ENCODE measurements at regions not wholly inside any gene's neighbourhood (a gene's known extent, or its start where the extent isn't known, plus 50 kb on each side); places are given as distances from the start of the nearest gene placed in this dataset.

GRCh38 chr1:81007024-81007423 is 793.7 kb upstream of the ADGRL2 start:
- Histone ChIP-seq H3K4me1 (no peaks in the 10 kb centered on the region), H3K9me3 (no peaks in the 10 kb centered on the region), H3K27me3 (no peaks in the 10 kb centered on the region), H3K4me3 (no peak overlapping the region), H3K27ac (no peak overlapping the region), H3K36me3 (no peaks in the 10 kb centered on the region)
- intact Hi-C loops (cut with DNase I; ENCODE audit: low total_unique reads) = no loop called here
- no peak for DNase-seq (ENCODE audit: low spot score in 2 of 2)
- TF ChIP-seq POLR2A (IDR thresholded peaks at IDR 0.05) = no peak

- Histone ChIP-seq H3K4me3 (no peak overlapping the region), H3K36me3 (no peaks in the 10 kb centered on the region), H3K27me3 (no peaks in the 10 kb centered on the region), H3K9me3 (no peaks in the 10 kb centered on the region), H3K27ac (no peak overlapping the region), H3K4me1 (no peaks in the 10 kb centered on the region)
- DNase-seq (ENCODE audit: low spot score in 2 of 2) = no peak
- no peak for TF ChIP-seq POLR2A (IDR thresholded peaks at IDR 0.05)
- TF ChIP-seq POLR2AphosphoS5 (IDR thresholded peaks at IDR 0.05) = no peak
- TF ChIP-seq, protein P1, sequence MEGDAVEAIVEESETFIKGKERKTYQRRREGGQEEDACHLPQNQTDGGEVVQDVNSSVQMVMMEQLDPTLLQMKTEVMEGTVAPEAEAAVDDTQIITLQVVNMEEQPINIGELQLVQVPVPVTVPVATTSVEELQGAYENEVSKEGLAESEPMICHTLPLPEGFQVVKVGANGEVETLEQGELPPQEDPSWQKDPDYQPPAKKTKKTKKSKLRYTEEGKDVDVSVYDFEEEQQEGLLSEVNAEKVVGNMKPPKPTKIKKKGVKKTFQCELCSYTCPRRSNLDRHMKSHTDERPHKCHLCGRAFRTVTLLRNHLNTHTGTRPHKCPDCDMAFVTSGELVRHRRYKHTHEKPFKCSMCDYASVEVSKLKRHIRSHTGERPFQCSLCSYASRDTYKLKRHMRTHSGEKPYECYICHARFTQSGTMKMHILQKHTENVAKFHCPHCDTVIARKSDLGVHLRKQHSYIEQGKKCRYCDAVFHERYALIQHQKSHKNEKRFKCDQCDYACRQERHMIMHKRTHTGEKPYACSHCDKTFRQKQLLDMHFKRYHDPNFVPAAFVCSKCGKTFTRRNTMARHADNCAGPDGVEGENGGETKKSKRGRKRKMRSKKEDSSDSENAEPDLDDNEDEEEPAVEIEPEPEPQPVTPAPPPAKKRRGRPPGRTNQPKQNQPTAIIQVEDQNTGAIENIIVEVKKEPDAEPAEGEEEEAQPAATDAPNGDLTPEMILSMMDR (IDR thresholded peaks at IDR 0.05) = no peak
- intact Hi-C loops (cut with DNase I; ENCODE audit: low total_unique reads) = no loop called here
Observed at GRCh38 chr1:81006502-81006901, 794.2 kb upstream of the ADGRL2 start.

DNA sequence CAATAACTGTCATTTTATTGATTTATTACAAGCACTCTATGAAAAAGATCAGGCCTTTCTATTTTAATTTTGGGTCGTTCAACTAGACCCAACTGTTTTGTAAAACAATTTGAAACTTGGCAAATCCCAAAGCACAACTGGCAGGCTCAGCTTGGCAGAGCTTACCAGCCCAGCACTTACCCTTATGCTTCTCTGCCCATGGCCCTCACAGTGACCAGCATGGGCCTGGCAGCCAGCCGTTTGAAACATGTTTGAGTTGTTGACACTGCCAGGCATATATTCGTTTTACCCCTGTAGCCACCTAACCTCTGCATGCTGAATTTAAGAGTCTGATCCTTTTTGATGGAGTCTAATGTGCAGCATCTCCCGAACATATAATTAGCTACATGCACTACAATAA is 796.7 kb upstream of the ADGRL2 start:
- no peaks in the 10 kb centered on the region for H3K9me3 ChIP-seq
- H3K27me3 ChIP-seq = no peaks in the 10 kb centered on the region
- DNase-seq (ENCODE audit: low spot score in 2 of 2) = no peak
- H3K27ac ChIP-seq = no peak overlapping the region
- no peak overlapping the region for H3K4me3 ChIP-seq
- TF ChIP-seq POLR2A (IDR thresholded peaks at IDR 0.05) = no peak
- TF ChIP-seq POLR2AphosphoS5 (IDR thresholded peaks at IDR 0.05) = no peak
- TF ChIP-seq, protein P1 (IDR thresholded peaks at IDR 0.05) = no peak
- intact Hi-C loops (cut with DNase I; ENCODE audit: low total_unique reads) = no loop called here
- no peaks in the 10 kb centered on the region for H3K4me1 ChIP-seq
- no peaks in the 10 kb centered on the region for H3K36me3 ChIP-seq

GRCh38 chr1:80994934-80995333 is 805.8 kb upstream of the ADGRL2 start:
- TF ChIP-seq POLR2AphosphoS5 (IDR thresholded peaks at IDR 0.05) = no peak
- TF ChIP-seq, protein P1 (IDR thresholded peaks at IDR 0.05) = no peak
- TF ChIP-seq POLR2A (IDR thresholded peaks at IDR 0.05) = no peak
- no peak overlapping the region for H3K27ac ChIP-seq
- no peaks in the 10 kb centered on the region for H3K4me1 ChIP-seq
- no peaks in the 10 kb centered on the region for H3K27me3 ChIP-seq
- DNase-seq (ENCODE audit: low spot score in 2 of 2) = no peak
- H3K9me3 ChIP-seq = no peaks in the 10 kb centered on the region
- intact Hi-C loops (cut with DNase I; ENCODE audit: low total_unique reads) = no loop called here
- no peak overlapping the region for H3K4me3 ChIP-seq
- no peaks in the 10 kb centered on the region for H3K36me3 ChIP-seq

DNA sequence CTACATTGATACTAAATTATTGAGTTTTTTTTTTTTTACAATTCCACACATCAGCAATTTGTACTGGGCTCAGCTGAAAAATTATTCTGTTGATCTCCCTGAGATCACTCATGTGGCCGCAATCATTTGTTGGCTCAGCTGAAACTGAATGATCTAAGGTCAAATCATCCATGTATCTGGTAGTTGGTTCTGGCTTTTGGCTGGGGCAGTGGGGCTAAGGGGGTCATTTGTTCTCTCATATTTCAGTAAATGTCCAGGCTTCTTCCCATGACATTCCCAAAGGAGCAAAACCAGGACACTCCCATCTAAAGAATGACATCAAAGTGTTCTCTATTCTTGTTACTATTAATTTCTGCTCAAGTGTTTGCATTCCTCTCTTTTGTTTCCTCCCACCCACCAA is 806.7 kb upstream of the ADGRL2 start:
- Histone ChIP-seq H3K27me3 (no peaks in the 10 kb centered on the region), H3K27ac (no peak overlapping the region), H3K36me3 (no peaks in the 10 kb centered on the region), H3K4me3 (no peak overlapping the region), H3K4me1 (no peaks in the 10 kb centered on the region), H3K9me3 (no peaks in the 10 kb centered on the region)
- DNase-seq (ENCODE audit: low spot score in 2 of 2) = no peak
- TF ChIP-seq, protein P1 (IDR thresholded peaks at IDR 0.05) = no peak
- TF ChIP-seq POLR2AphosphoS5 (IDR thresholded peaks at IDR 0.05) (no peak), POLR2A (IDR thresholded peaks at IDR 0.05) (no peak)
- intact Hi-C loops (cut with DNase I; ENCODE audit: low total_unique reads) = no loop called here

All from breast epithelium (tissue), 4 donors.